ENCODE measurements at regions not wholly inside any gene's neighbourhood (a gene's known extent, or its start where the extent isn't known, plus 50 kb on each side); places are given as distances from the start of the nearest gene placed in this dataset.

- H3K9me3 ChIP-seq (ENCODE audit: low read length) = no peaks in the 10 kb centered on the region
- no peak overlapping the region for H3K4me2 ChIP-seq (ENCODE audit: low read length)
- no peak overlapping the region for H3K27ac ChIP-seq (ENCODE audit: low read length)
- no peak for TF ChIP-seq REST (IDR thresholded peaks at IDR 0.05; ENCODE audit: borderline replicate concordance)
- no peak for TF ChIP-seq POLR2AphosphoS5 (IDR thresholded peaks at IDR 0.05)
- no peak for TF ChIP-seq SMC3 (conservative IDR thresholded peaks at IDR 0.05; ENCODE audit: poor library complexity)
- TF ChIP-seq TAF1 (IDR thresholded peaks at IDR 0.05; ENCODE audit: low read depth) = no peak
- no peak for TF ChIP-seq EP300 (conservative IDR thresholded peaks at IDR 0.05; ENCODE audit: poor library complexity, severe bottlenecking)
- TF ChIP-seq RAD21 (conservative IDR thresholded peaks at IDR 0.05) = no peak
- TF ChIP-seq CTCF (IDR thresholded peaks at IDR 0.05; ENCODE audit: poor library complexity, severe bottlenecking) = no peak
- TF ChIP-seq EZH2 (IDR thresholded peaks at IDR 0.05; ENCODE audit: borderline replicate concordance, insufficient read depth, low read length, poor library complexity, severe bottlenecking) = no peak
- no peak for TF ChIP-seq MXI1 (conservative IDR thresholded peaks at IDR 0.05; ENCODE audit: poor library complexity, severe bottlenecking)
- H2AFZ ChIP-seq (ENCODE audit: low read depth, low read length) = no peak overlapping the region
- no peaks in the 10 kb centered on the region for H3K79me2 ChIP-seq (replicated peaks; ENCODE audit: insufficient read depth, low read length)
- H3F3A ChIP-seq (ENCODE audit: insufficient read depth, low read length, poor library complexity, severe bottlenecking) = no peaks in the 10 kb centered on the region
- no peaks in the 10 kb centered on the region for H3K36me3 ChIP-seq (ENCODE audit: insufficient read depth, low read length)
- no peaks in the 10 kb centered on the region for H3K9me2 ChIP-seq (ENCODE audit: insufficient read depth, low read length)
- no peak overlapping the region for H3K9ac ChIP-seq (ENCODE audit: low read length)
- H3K4me3 ChIP-seq (ENCODE audit: low read length) = no peak overlapping the region
- no peaks in the 10 kb centered on the region for H4K20me1 ChIP-seq (ENCODE audit: insufficient read depth)
- H3K27me3 ChIP-seq (ENCODE audit: insufficient read depth, low read depth, low read length) = no peaks in the 10 kb centered on the region
Measured at GRCh38 chr4:38280323-38280706, 320.1 kb downstream of the PTTG2 start.

GRCh38 chr4:38281371-38282071 lies 321.3 kb downstream of the PTTG2 start:
- H3K4me3 ChIP-seq (ENCODE audit: low read length) = no peak overlapping the region
- TF ChIP-seq RAD21 (conservative IDR thresholded peaks at IDR 0.05) = no peak
- TF ChIP-seq EP300 (conservative IDR thresholded peaks at IDR 0.05; ENCODE audit: poor library complexity, severe bottlenecking) = no peak
- TF ChIP-seq CTCF (IDR thresholded peaks at IDR 0.05; ENCODE audit: poor library complexity, severe bottlenecking) = no peak
- TF ChIP-seq TAF1 (IDR thresholded peaks at IDR 0.05; ENCODE audit: low read depth) = no peak
- TF ChIP-seq POLR2AphosphoS5 (IDR thresholded peaks at IDR 0.05) = no peak
- TF ChIP-seq SMC3 (conservative IDR thresholded peaks at IDR 0.05; ENCODE audit: poor library complexity) = no peak
- TF ChIP-seq EZH2 (IDR thresholded peaks at IDR 0.05; ENCODE audit: borderline replicate concordance, insufficient read depth, low read length, poor library complexity, severe bottlenecking) = no peak
- no peak for TF ChIP-seq REST (IDR thresholded peaks at IDR 0.05; ENCODE audit: borderline replicate concordance)
- no peak for TF ChIP-seq MXI1 (conservative IDR thresholded peaks at IDR 0.05; ENCODE audit: poor library complexity, severe bottlenecking)
- no peaks in the 10 kb centered on the region for H3K79me2 ChIP-seq (replicated peaks; ENCODE audit: insufficient read depth, low read length)
- no peak overlapping the region for H2AFZ ChIP-seq (ENCODE audit: low read depth, low read length)
- no peaks in the 10 kb centered on the region for H4K20me1 ChIP-seq (ENCODE audit: insufficient read depth)
- H3K9ac ChIP-seq (ENCODE audit: low read length) = no peak overlapping the region
- no peaks in the 10 kb centered on the region for H3K27me3 ChIP-seq (ENCODE audit: insufficient read depth, low read depth, low read length)
- no peaks in the 10 kb centered on the region for H3F3A ChIP-seq (ENCODE audit: insufficient read depth, low read length, poor library complexity, severe bottlenecking)
- H3K9me2 ChIP-seq (ENCODE audit: insufficient read depth, low read length) = no peaks in the 10 kb centered on the region
- H3K9me3 ChIP-seq (ENCODE audit: low read length) = no peaks in the 10 kb centered on the region
- no peak overlapping the region for H3K4me2 ChIP-seq (ENCODE audit: low read length)
- no peak overlapping the region for H3K27ac ChIP-seq (ENCODE audit: low read length)
- no peaks in the 10 kb centered on the region for H3K36me3 ChIP-seq (ENCODE audit: insufficient read depth, low read length)
